A549 (cell line): ENCODE measurements at regions not wholly inside any gene's neighbourhood (a gene's known extent, or its start where the extent isn't known, plus 50 kb on each side); places are given as distances from the start of the nearest gene placed in this dataset.

ENCODE experiments used
- ATAC-seq, 2 experiments: fragments of 200-7000 bp in 1 of 2; fragments of >200 bp in 1 of 2; cut with Nextera tagmentation in 1 of 2; cut with Tn5 transposase in 1 of 2; 3 replicates each; pipeline versions ENCODE4 v1.8.0 to v1.9.1; 2018 to 2020; ENCODE audit warnings: mild to moderate bottlenecking in 1 of 2, moderate library complexity in 1 of 2
- CTCF ChIA-PET: fragments of 300-600 bp; sonication (Branson Sonifier 250); formaldehyde crosslinking; extraction: SDS; loops from one replicate; lab custom pipeline; 2021; ENCODE audit warnings: antibody characterized with exemption, inconsistent platforms; lab: Yijun Ruan, JAX
- POLR2A ChIA-PET: fragments of 350-600 bp; formaldehyde crosslinking; extraction: SDS; loops from one replicate; lab custom pipeline; 2021; ENCODE audit warnings: antibody characterized with exemption, inconsistent platforms; lab: Yijun Ruan, JAX
- DNase-seq, 2 experiments: peaks; one replicate each; pipeline versions ENCODE4 v3.0.0 to v3.0.0-alpha.2; 2011 to 2016; ENCODE audit warnings: low read depth in 1 of 2, low spot score in 1 of 2
- FAIRE-seq: peaks from 2 replicates; lab custom pipeline; 2011; peaks lifted over from hg19 to GRCh38; lab: Jason Lieb, UNC
- H3K27ac ChIP-seq, 2 experiments: fragments of >200 bp; sonication (Bioruptor Twin); formaldehyde crosslinking; 3 replicates each; pipeline ENCODE4 v1.5.1; 2016 to 2017
- H3K4me1 ChIP-seq: fragments of >200 bp; sonication (Bioruptor Twin); formaldehyde crosslinking; 3 replicates; pipeline ENCODE4 v1.6.1; 2016
- H3K4me2 ChIP-seq: fragments of >200 bp; sonication (Bioruptor Twin); formaldehyde crosslinking; 3 replicates; pipeline ENCODE4 v1.6.1; 2016
- H3K4me3 ChIP-seq: fragments of >200 bp; sonication (Bioruptor Twin); formaldehyde crosslinking; 3 replicates; pipeline ENCODE4 v1.5.1; 2016
- H3K9me3 ChIP-seq: fragments of >200 bp; sonication (Bioruptor Twin); formaldehyde crosslinking; 3 replicates; pipeline ENCODE4 v1.6.1; 2016
- BHLHE40 ChIP-seq: IDR thresholded peaks from 2 replicates; pipeline ENCODE4 v1.6.1; 2012; ENCODE audit warnings: low read depth, low read length, inconsistent platforms
- CBX2 ChIP-seq: fragments of 200-600 bp; sonication (generic); IDR thresholded peaks from 2 replicates; pipeline ENCODE4 v1.6.1; 2016; ENCODE audit warnings: low read depth, mild to moderate bottlenecking, borderline replicate concordance
- CBX8 ChIP-seq: fragments of 200-600 bp; sonication (generic); IDR thresholded peaks from 2 replicates; pipeline ENCODE4 v1.6.1; 2016
- CHD4 ChIP-seq: fragments of 200-600 bp; sonication (generic); IDR thresholded peaks from 2 replicates; pipeline ENCODE4 v1.6.1; 2016; ENCODE audit warnings: antibody characterized with exemption, mild to moderate bottlenecking, borderline replicate concordance
- E2F6 ChIP-seq: IDR thresholded peaks from 2 replicates; pipeline ENCODE4 v1.6.1; 2012; ENCODE audit warnings: low read depth, borderline replicate concordance
- EHF ChIP-seq: fragments of 250-450 bp; sonication (Bioruptor Pico); IDR thresholded peaks from 2 replicates; pipeline ENCODE4 v1.5.0; 2020; ENCODE audit warnings: mild to moderate bottlenecking
- FOSB ChIP-seq: fragments of 250-450 bp; sonication (Bioruptor Pico); IDR thresholded peaks from 2 replicates; pipeline ENCODE4 v1.5.0; 2020; ENCODE audit warnings: mild to moderate bottlenecking, moderate library complexity
- HDAC2 ChIP-seq: fragments of 200-600 bp; sonication (generic); IDR thresholded peaks from 2 replicates; pipeline ENCODE4 v1.6.1; 2016
- HOXB5 ChIP-seq: fragments of 250-450 bp; sonication (Bioruptor Pico); IDR thresholded peaks from 2 replicates; pipeline ENCODE4 v1.5.0; 2020; ENCODE audit warnings: mild to moderate bottlenecking, moderate library complexity
- JUN ChIP-seq, 2 experiments: fragments of >200 bp; sonication (Bioruptor Twin); formaldehyde crosslinking; IDR thresholded peaks; 2 replicates in 1 of 2; 3 replicates in 1 of 2; pipeline ENCODE4 v1.6.1; 2016 to 2017
- KDM1A ChIP-seq: fragments of 200-600 bp; sonication (generic); IDR thresholded peaks from 2 replicates; pipeline ENCODE4 v1.6.1; 2016; ENCODE audit warnings: low read depth, mild to moderate bottlenecking
- KDM5A ChIP-seq: fragments of 200-600 bp; sonication (generic); IDR thresholded peaks from 2 replicates; pipeline ENCODE4 v1.6.1; 2016; ENCODE audit warnings: antibody characterized with exemption, mild to moderate bottlenecking
- MAFK ChIP-seq: fragments of 450-650 bp; IDR thresholded peaks from 2 replicates; pipeline ENCODE4 v1.6.1; 2014; ENCODE audit not compliant: partially characterized antibody
- MAX ChIP-seq: IDR thresholded peaks from 2 replicates; pipeline ENCODE4 v1.6.1; 2012
- MAZ ChIP-seq: fragments of 150-350 bp; IDR thresholded peaks from 2 replicates; pipeline ENCODE4 v1.6.1; 2014; ENCODE audit warnings: antibody characterized with exemption, low read depth, low read length, borderline replicate concordance
- NR3C1 ChIP-seq: fragments of >200 bp; sonication (Bioruptor Twin); formaldehyde crosslinking; IDR thresholded peaks from 3 replicates; pipeline ENCODE4 v1.6.1; 2017
- PBX3 ChIP-seq: IDR thresholded peaks from 2 replicates; pipeline ENCODE4 v1.6.1; 2012
- POLR2A ChIP-seq: IDR thresholded peaks from 2 replicates; pipeline ENCODE4 v1.6.1; 2012; ENCODE audit warnings: mild to moderate bottlenecking, low read length
- POLR2AphosphoS2 ChIP-seq: conservative IDR thresholded peaks from 2 replicates; pipeline ENCODE4 v1.6.1; 2012; ENCODE audit warnings: low read length, improper control_type of control experiment, inconsistent platforms
- RAD21 ChIP-seq, 2 experiments: fragments of >200 bp in 1 of 2; sonication (Bioruptor Twin) in 1 of 2; formaldehyde crosslinking in 1 of 2; IDR thresholded peaks in 1 of 2; conservative IDR thresholded peaks in 1 of 2; 2 replicates in 1 of 2; 3 replicates in 1 of 2; pipeline ENCODE4 v1.6.1; 2012 to 2018; ENCODE audit warnings: inconsistent platforms in 1 of 2
- RARB ChIP-seq: fragments of 250-450 bp; sonication (Bioruptor Pico); IDR thresholded peaks from 2 replicates; pipeline ENCODE4 v1.8.0; 2021; ENCODE audit warnings: mild to moderate bottlenecking, moderate library complexity
- RCOR1 ChIP-seq: fragments of 150-350 bp; IDR thresholded peaks from 2 replicates; pipeline ENCODE4 v1.6.1; 2014; ENCODE audit warnings: antibody characterized with exemption, low read length, low read depth
- RFX5 ChIP-seq: fragments of 450-650 bp; IDR thresholded peaks from 2 replicates; pipeline ENCODE4 v1.7.1; 2014; ENCODE audit warnings: antibody characterized with exemption, mild to moderate bottlenecking, moderate library complexity
- SREBF2 ChIP-seq: fragments of 450-650 bp; IDR thresholded peaks from 2 replicates; pipeline ENCODE4 v1.6.1; 2014; ENCODE audit warnings: mild to moderate bottlenecking, moderate library complexity
- TP53 ChIP-seq: fragments of 250-450 bp; sonication (Bioruptor Pico); IDR thresholded peaks from 2 replicates; pipeline ENCODE4 v1.5.0; 2021; ENCODE audit warnings: mild to moderate bottlenecking, moderate library complexity
- ZFP36 ChIP-seq: fragments of 450-650 bp; IDR thresholded peaks from 2 replicates; pipeline ENCODE4 v1.6.1; 2014; ENCODE audit warnings: borderline replicate concordance; ENCODE audit not compliant: partially characterized antibody
- ZSCAN20 ChIP-seq: fragments of 250-450 bp; sonication (Bioruptor Pico); IDR thresholded peaks from 2 replicates; pipeline ENCODE4 v1.8.0; 2022; ENCODE audit warnings: mild to moderate bottlenecking, moderate library complexity
- WGBS: methylation state at CpG from one replicate; pipeline ENCODE4 v1.1.6; 2017; ENCODE audit errors: missing lambda C conversion rate; 5-methylcytosine and 5-hydroxymethylcytosine counted together
- TF ChIP-seq, protein P1 (sequence below): fragments of >200 bp; sonication (Bioruptor Twin); formaldehyde crosslinking; IDR thresholded peaks from 3 replicates; pipeline ENCODE4 v1.5.1; 2016
- TF ChIP-seq, protein P2 (sequence below): fragments of 200-600 bp; sonication (generic); IDR thresholded peaks from 2 replicates; pipeline ENCODE4 v1.6.1; 2016; ENCODE audit warnings: antibody characterized with exemption, mild to moderate bottlenecking, moderate library complexity

DNA sequence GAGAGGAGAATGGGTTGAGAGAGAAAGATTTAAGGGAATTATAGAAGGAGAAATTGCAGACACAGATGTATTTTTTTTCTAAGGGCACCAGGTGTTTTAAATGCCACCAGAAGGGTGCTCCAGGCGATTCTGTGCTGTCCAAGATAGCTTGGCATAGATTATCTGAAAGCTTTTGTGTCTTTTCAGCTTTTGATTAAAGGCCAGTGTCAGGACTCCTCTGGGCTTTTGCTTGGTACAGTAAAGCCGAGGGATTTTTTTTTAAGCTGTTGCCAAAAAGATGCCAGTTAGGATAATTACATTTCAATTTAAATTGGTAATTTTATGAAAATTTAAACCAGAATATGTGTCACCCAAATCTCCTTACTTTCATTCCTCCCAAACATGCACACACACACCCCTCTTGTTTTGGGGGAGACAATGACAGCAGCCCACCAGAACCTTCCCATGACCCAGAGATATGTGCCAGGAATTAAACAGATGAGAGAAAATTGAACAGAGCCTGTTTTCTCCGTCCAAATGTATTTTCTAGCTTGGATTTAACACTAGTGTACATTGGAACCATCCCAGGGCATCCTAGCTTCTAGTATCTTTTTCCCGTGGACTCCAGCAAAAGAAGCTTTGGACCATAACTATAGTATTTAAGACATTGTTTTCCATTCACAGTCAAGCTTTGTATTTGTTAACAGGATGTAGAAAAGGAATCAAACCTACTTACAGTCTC lies 670.7 kb upstream of the CXADR start:
- Histone ChIP-seq H3K9me3 (no peaks in the 10 kb centered on the region), H3K4me1 (no peaks in the 10 kb centered on the region), H3K4me3 (no peak overlapping the region), H3K4me2 (no peak overlapping the region), H3K27ac (no peak overlapping the region)
- FAIRE-seq, result no peak
- 57% methylated on average over 4 of the region's 4 CpGs for WGBS
- ChIA-PET CTCF (no interaction called here), POLR2A (no interaction called here)
- DNase-seq, result no peak
- TF ChIP-seq CHD4 (no peak), TP53 (CRISPR knock-in tag) (no peak), NR3C1 (no peak), KDM1A (no peak), E2F6 (no peak), BHLHE40 (no peak), FOSB (no peak), RFX5 (no peak), HOXB5 (CRISPR knock-in tag) (no peak), JUN (IDR thresholded peaks at IDR 0.05) (no peak), SREBF2 (no peak), RAD21 (conservative IDR thresholded peaks at IDR 0.05 in 1 of 2, IDR thresholded peaks at IDR 0.05 in 1 of 2) (no peak), MAX (no peak), PBX3 (no peak), ZFP36 (no peak), CBX8 (no peak), KDM5A (no peak), ZSCAN20 (no peak)
- TF ChIP-seq, protein P1, sequence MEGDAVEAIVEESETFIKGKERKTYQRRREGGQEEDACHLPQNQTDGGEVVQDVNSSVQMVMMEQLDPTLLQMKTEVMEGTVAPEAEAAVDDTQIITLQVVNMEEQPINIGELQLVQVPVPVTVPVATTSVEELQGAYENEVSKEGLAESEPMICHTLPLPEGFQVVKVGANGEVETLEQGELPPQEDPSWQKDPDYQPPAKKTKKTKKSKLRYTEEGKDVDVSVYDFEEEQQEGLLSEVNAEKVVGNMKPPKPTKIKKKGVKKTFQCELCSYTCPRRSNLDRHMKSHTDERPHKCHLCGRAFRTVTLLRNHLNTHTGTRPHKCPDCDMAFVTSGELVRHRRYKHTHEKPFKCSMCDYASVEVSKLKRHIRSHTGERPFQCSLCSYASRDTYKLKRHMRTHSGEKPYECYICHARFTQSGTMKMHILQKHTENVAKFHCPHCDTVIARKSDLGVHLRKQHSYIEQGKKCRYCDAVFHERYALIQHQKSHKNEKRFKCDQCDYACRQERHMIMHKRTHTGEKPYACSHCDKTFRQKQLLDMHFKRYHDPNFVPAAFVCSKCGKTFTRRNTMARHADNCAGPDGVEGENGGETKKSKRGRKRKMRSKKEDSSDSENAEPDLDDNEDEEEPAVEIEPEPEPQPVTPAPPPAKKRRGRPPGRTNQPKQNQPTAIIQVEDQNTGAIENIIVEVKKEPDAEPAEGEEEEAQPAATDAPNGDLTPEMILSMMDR, result no peak
- no peak for ATAC-seq

DNA sequence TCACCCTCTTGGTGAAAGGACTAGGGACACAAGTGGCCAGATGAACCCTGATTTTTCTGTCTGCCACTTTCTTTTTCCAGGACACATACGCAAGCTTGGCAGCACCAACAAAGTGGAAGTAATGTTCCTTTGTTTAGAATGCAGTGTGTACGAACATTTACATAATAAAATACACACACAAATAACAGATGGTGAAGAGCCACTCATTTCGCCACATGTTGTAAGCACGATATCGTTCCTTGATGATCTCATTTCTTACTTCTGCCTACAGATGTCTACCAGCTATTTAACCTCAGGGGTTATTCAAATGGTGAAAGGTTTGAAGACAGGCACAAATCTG lies 670.2 kb upstream of the CXADR start:
- ChIA-PET POLR2A (no interaction called here), CTCF (no interaction called here)
- FAIRE-seq, result no peak
- WGBS, result 75% methylated on average over 5 of the region's 5 CpGs
- no peaks in the 10 kb centered on the region for H3K4me1 ChIP-seq
- H3K27ac ChIP-seq, result no peak overlapping the region
- no peaks in the 10 kb centered on the region for H3K9me3 ChIP-seq
- TF ChIP-seq CBX2 (no peak), RCOR1 (no peak), RARB (no peak), POLR2A (no peak)
- H3K4me3 ChIP-seq, result no peak overlapping the region
- no peak overlapping the region for H3K4me2 ChIP-seq
- no peak for ATAC-seq
- no peak for DNase-seq

DNA sequence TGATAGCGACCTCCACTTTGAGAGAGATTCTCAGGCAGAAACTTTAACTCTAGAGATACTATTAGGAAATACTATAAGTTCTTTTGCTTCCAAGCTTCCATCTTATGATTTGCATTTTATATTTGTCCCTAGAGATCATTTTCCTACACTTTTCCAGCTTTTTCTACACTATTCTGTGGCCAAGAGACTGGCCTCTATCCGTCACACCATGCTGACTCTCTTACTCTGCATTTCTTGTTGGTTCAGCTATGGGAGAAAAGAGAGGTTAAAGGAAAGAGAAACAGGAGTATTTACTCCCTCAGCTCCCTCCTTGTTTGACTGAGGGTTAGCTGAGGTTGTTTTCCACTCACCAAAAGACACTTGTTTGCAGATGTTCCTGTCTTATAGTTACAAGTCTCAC lies 665.6 kb upstream of the CXADR start:
- ChIA-PET POLR2A (no interaction called here), CTCF (interaction anchor here (1.1 kb wide), 1 partner anchor 11 kb away, joined by 3 read pairs; no protein-coding TSS in a partner anchor)
- Histone ChIP-seq H3K27ac (no peak overlapping the region), H3K4me3 (no peak overlapping the region), H3K9me3 (no peaks in the 10 kb centered on the region), H3K4me1 (no peaks in the 10 kb centered on the region), H3K4me2 (no peak overlapping the region)
- 70% methylated on average over 2 of the region's 2 CpGs for WGBS
- FAIRE-seq, result no peak
- no peak for ATAC-seq
- no peak for DNase-seq
- TF ChIP-seq EHF (CRISPR knock-in tag) (no peak), NR3C1 (no peak), TP53 (CRISPR knock-in tag) (no peak), MAZ (no peak), MAX (no peak), HDAC2 (no peak), MAFK (no peak), POLR2AphosphoS2 (no peak)
- TF ChIP-seq, protein P2, sequence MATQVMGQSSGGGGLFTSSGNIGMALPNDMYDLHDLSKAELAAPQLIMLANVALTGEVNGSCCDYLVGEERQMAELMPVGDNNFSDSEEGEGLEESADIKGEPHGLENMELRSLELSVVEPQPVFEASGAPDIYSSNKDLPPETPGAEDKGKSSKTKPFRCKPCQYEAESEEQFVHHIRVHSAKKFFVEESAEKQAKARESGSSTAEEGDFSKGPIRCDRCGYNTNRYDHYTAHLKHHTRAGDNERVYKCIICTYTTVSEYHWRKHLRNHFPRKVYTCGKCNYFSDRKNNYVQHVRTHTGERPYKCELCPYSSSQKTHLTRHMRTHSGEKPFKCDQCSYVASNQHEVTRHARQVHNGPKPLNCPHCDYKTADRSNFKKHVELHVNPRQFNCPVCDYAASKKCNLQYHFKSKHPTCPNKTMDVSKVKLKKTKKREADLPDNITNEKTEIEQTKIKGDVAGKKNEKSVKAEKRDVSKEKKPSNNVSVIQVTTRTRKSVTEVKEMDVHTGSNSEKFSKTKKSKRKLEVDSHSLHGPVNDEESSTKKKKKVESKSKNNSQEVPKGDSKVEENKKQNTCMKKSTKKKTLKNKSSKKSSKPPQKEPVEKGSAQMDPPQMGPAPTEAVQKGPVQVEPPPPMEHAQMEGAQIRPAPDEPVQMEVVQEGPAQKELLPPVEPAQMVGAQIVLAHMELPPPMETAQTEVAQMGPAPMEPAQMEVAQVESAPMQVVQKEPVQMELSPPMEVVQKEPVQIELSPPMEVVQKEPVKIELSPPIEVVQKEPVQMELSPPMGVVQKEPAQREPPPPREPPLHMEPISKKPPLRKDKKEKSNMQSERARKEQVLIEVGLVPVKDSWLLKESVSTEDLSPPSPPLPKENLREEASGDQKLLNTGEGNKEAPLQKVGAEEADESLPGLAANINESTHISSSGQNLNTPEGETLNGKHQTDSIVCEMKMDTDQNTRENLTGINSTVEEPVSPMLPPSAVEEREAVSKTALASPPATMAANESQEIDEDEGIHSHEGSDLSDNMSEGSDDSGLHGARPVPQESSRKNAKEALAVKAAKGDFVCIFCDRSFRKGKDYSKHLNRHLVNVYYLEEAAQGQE, result no peak
